K562 (cell line): ENCODE measurements at regions not wholly inside any gene's neighbourhood (a gene's known extent, or its start where the extent isn't known, plus 50 kb on each side); places are given as distances from the start of the nearest gene placed in this dataset.

Source experiments
- ATAC-seq: fragments of 200-7000 bp; cut with Tn5 transposase; 3 replicates; pipeline ENCODE4 v1.9.1; 2020; ENCODE audit warnings: moderate library complexity
- BruUV-seq: library from RNA; stranded (reverse); fragments of 400-500 nt; replicated peaks from 2 replicates; lab custom pipeline; 2021; lab: Mats Ljungman, UMichigan
- CTCF ChIA-PET: fragments of 300-600 bp; formaldehyde crosslinking; extraction: SDS; loops from one replicate; lab custom pipeline; 2021; ENCODE audit warnings: low intra/inter-chr PET ratio; lab: Yijun Ruan, JAX
- POLR2A ChIA-PET: fragments of 300-600, 350-650 bp; sonication (Branson Sonifier 250); formaldehyde crosslinking; extraction: SDS; loops from one replicate; lab custom pipeline; 2021; ENCODE audit warnings: antibody characterized with exemption, inconsistent platforms; lab: Yijun Ruan, JAX
- DNase-seq, 4 experiments: peaks; one replicate each; pipeline versions ENCODE4 v3.0.0 to v3.0.0-alpha.2; 2011 to 2018; ENCODE audit warnings: low spot score in 3 of 4, mixed read lengths in 3 of 4; ENCODE audit errors: extremely low read depth in 1 of 4
- FAIRE-seq: peaks from 2 replicates; lab custom pipeline; 2011; peaks lifted over from hg19 to GRCh38; lab: Jason Lieb, UNC
- H2AFZ ChIP-seq: 2 replicates; pipeline ENCODE4 v1.6.0; 2011; ENCODE audit warnings: low read depth, low read length, control low read depth, inconsistent platforms
- H3K27ac ChIP-seq: fragments of 200-600 bp; 3 replicates; pipeline ENCODE4 v1.8.0; 2011; ENCODE audit warnings: low read depth, mild to moderate bottlenecking, control low read depth, inconsistent platforms, low read length, moderate library complexity, mixed read lengths; ENCODE audit errors: extremely low read depth
- H3K27me3 ChIP-seq, 2 experiments: fragments of 300-600 bp in 1 of 2; 2 replicates in 1 of 2; 3 replicates in 1 of 2; pipeline versions ENCODE4 v1.6.0 to v1.8.0; 2011; ENCODE audit warnings: inconsistent platforms in 2 of 2, low read length in 2 of 2, mild to moderate bottlenecking in 1 of 2, mixed read lengths in 1 of 2, moderate library complexity in 1 of 2; ENCODE audit not compliant: control insufficient read depth in 2 of 2, insufficient read depth in 2 of 2
- H3K36me3 ChIP-seq: fragments of 300-600 bp; 3 replicates; pipeline ENCODE4 v1.8.0; 2011; ENCODE audit warnings: mild to moderate bottlenecking, low read length, inconsistent platforms; ENCODE audit not compliant: control insufficient read depth, insufficient read depth
- H3K4me1 ChIP-seq, 2 experiments: fragments of 200-600 bp in 1 of 2; replicated peaks in 1 of 2; 2 replicates in 1 of 2; 3 replicates in 1 of 2; pipeline versions ENCODE4 v1.5.1 to v1.8.0; 2011; ENCODE audit warnings: inconsistent platforms in 2 of 2, low read length in 2 of 2, mild to moderate bottlenecking in 1 of 2, mixed read lengths in 1 of 2, moderate library complexity in 1 of 2; ENCODE audit not compliant: control insufficient read depth in 2 of 2, insufficient read depth in 2 of 2
- H3K4me2 ChIP-seq: 2 replicates; pipeline ENCODE4 v1.6.1; 2011; ENCODE audit warnings: low read length, control low read depth, inconsistent platforms, mixed read lengths; ENCODE audit not compliant: insufficient read depth
- H3K4me3 ChIP-seq: fragments of 200-600 bp; sonication (generic), shearing (Covaris generic); 2 replicates; pipeline ENCODE4 v1.5.1; 2016; ENCODE audit warnings: control low read depth, inconsistent platforms
- H3K79me2 ChIP-seq: fragments of 200-600 bp; 3 replicates; pipeline ENCODE4 v1.8.0; 2011; ENCODE audit warnings: low read length, inconsistent platforms; ENCODE audit not compliant: control insufficient read depth, insufficient read depth
- H3K9ac ChIP-seq, 2 experiments: 2 replicates each; pipeline versions ENCODE4 v1.6.0 to v1.6.1; 2011; ENCODE audit warnings: low read depth in 2 of 2, low read length in 2 of 2, control low read depth in 1 of 2, inconsistent platforms in 1 of 2, mild to moderate bottlenecking in 1 of 2, mixed read lengths in 1 of 2; ENCODE audit not compliant: insufficient read depth in 1 of 2
- H3K9me1 ChIP-seq: one replicate; pipeline ENCODE4 v1.6.0; 2011; ENCODE audit warnings: inconsistent platforms, mild to moderate bottlenecking, low read length, moderate library complexity; ENCODE audit not compliant: control insufficient read depth, insufficient read depth
- H3K9me3 ChIP-seq: replicated peaks from 2 replicates; pipeline ENCODE4 v1.5.1; 2011; ENCODE audit warnings: low read depth, low read length, inconsistent platforms; ENCODE audit not compliant: control insufficient read depth, insufficient read depth
- H4K20me1 ChIP-seq: replicated peaks from 2 replicates; pipeline ENCODE4 v1.6.1; 2011; ENCODE audit warnings: low read length, inconsistent platforms, mixed read lengths; ENCODE audit not compliant: control insufficient read depth, insufficient read depth
- ARID2 ChIP-seq: fragments of 450-650 bp; IDR thresholded peaks from 2 replicates; pipeline ENCODE4 v1.6.1; 2017; ENCODE audit warnings: antibody characterized with exemption, mild to moderate bottlenecking
- ATF1 ChIP-seq, 2 experiments: fragments of 450-650 bp in 1 of 2; IDR thresholded peaks; 2 replicates each; pipeline ENCODE4 v1.6.1; 2016; ENCODE audit warnings: missing compliant biosample characterization in 1 of 2, missing genetic modification characterization in 1 of 2
- ATF6 ChIP-seq: sonication (generic); formaldehyde crosslinking; IDR thresholded peaks from 2 replicates; pipeline ENCODE4 v1.4.0; 2020; ENCODE audit warnings: mild to moderate bottlenecking, missing genetic modification reagents
- BCL6 ChIP-seq: fragments of 250-450 bp; sonication (Bioruptor Pico); IDR thresholded peaks from 2 replicates; pipeline ENCODE4 v1.4.0; 2020
- CBX1 ChIP-seq: sonication (generic); IDR thresholded peaks from 2 replicates; pipeline ENCODE4 v1.6.1; 2016; ENCODE audit warnings: antibody characterized with exemption, low read depth, mild to moderate bottlenecking
- EP300 ChIP-seq: IDR thresholded peaks from 2 replicates; pipeline ENCODE4 v1.6.1; 2012; ENCODE audit warnings: low read length, improper control_type of control experiment
- FOXA3 ChIP-seq, 2 experiments: fragments of 450-650 bp in 1 of 2; sonication (generic) in 1 of 2; formaldehyde crosslinking; IDR thresholded peaks in 1 of 2; conservative IDR thresholded peaks in 1 of 2; 2 replicates each; pipeline versions ENCODE4 v1.4.0 to v1.8.0; 2020 to 2022; ENCODE audit warnings: mild to moderate bottlenecking in 2 of 2, missing genetic modification reagents in 1 of 2
- GABPB2 ChIP-seq: fragments of 250-450 bp; sonication (Bioruptor Pico); conservative IDR thresholded peaks from 2 replicates; pipeline ENCODE4 v1.5.1; 2021; ENCODE audit warnings: mild to moderate bottlenecking
- HDAC3 ChIP-seq: fragments of 450-650 bp; IDR thresholded peaks from 2 replicates; pipeline ENCODE4 v1.6.1; 2018; ENCODE audit warnings: borderline replicate concordance, mild to moderate bottlenecking, moderate library complexity; ENCODE audit not compliant: partially characterized antibody
- HNRNPK ChIP-seq: fragments of 200-400 bp; formaldehyde crosslinking; IDR thresholded peaks from one replicate; pipeline ENCODE4 v1.6.1; 2018; ENCODE audit warnings: mild to moderate bottlenecking, low read depth, low read length; ENCODE audit not compliant: poor library complexity, severe bottlenecking
- MCM3 ChIP-seq: fragments of 450-650 bp; IDR thresholded peaks from 2 replicates; pipeline ENCODE4 v1.6.1; 2016
- MCM5 ChIP-seq: fragments of 450-650 bp; IDR thresholded peaks from 2 replicates; pipeline ENCODE4 v1.6.1; 2016; ENCODE audit warnings: low read depth
- POLR3G ChIP-seq: IDR thresholded peaks from 2 replicates; pipeline ENCODE4 v1.6.1; 2011; ENCODE audit not compliant: insufficient read length, insufficient replicate concordance; ENCODE audit errors: extremely low read depth
- SAFB2 ChIP-seq: fragments of 200-400 bp; formaldehyde crosslinking; IDR thresholded peaks from 2 replicates; pipeline ENCODE4 v1.6.1; 2018; ENCODE audit warnings: borderline replicate concordance, low read length, low read depth, moderate library complexity; ENCODE audit not compliant: severe bottlenecking
- SIX5 ChIP-seq, 2 experiments: IDR thresholded peaks; 2 replicates each; pipeline ENCODE4 v1.6.1; 2011; ENCODE audit warnings: low read length in 2 of 2, borderline replicate concordance in 1 of 2, low read depth in 1 of 2, mild to moderate bottlenecking in 1 of 2, moderate library complexity in 1 of 2; ENCODE audit not compliant: insufficient read depth in 1 of 2
- XRCC4 ChIP-seq: IDR thresholded peaks from one replicate; pipeline ENCODE4 v1.6.1; 2011; ENCODE audit not compliant: insufficient read depth, insufficient read length; ENCODE audit errors: extremely low read depth
- ZNF263 ChIP-seq: sonication (generic); formaldehyde crosslinking; IDR thresholded peaks from 2 replicates; pipeline ENCODE4 v1.8.0; 2022; ENCODE audit warnings: mild to moderate bottlenecking, missing genetic modification reagents, borderline replicate concordance
- ZNF41 ChIP-seq: fragments of 250-450 bp; sonication (Bioruptor Pico); conservative IDR thresholded peaks from 2 replicates; pipeline ENCODE4 v1.4.0; 2020; ENCODE audit warnings: mild to moderate bottlenecking
- WGBS: fragments of 100-300 bp; shearing (Covaris generic); methylation state at CpG from one replicate; pipeline ENCODE4 v1.1.6; 2016; ENCODE audit warnings: low coverage, mixed read lengths; ENCODE audit not compliant: insufficient coverage; ENCODE audit errors: missing lambda C conversion rate; 5-methylcytosine and 5-hydroxymethylcytosine counted together
- in situ Hi-C: fragments of 300-500 bp; cut with MboI; formaldehyde crosslinking; loops from 4 replicates; pipeline ENCODE4 v1.15.0; 2018; ENCODE audit warnings: inconsistent platforms, mixed read lengths
- intact Hi-C: fragments of 100-400 bp; cut with micrococcal nuclease; formaldehyde crosslinking; loops from 2 replicates; pipeline ENCODE4 v1.14.2; 2022
- TF ChIP-seq, protein P1 (sequence below): IDR thresholded peaks from 2 replicates; pipeline ENCODE4 v1.6.1; 2011; ENCODE audit warnings: borderline replicate concordance, low read depth, mild to moderate bottlenecking, moderate library complexity, low read length; ENCODE audit not compliant: insufficient read depth, poor library complexity, severe bottlenecking

DNA sequence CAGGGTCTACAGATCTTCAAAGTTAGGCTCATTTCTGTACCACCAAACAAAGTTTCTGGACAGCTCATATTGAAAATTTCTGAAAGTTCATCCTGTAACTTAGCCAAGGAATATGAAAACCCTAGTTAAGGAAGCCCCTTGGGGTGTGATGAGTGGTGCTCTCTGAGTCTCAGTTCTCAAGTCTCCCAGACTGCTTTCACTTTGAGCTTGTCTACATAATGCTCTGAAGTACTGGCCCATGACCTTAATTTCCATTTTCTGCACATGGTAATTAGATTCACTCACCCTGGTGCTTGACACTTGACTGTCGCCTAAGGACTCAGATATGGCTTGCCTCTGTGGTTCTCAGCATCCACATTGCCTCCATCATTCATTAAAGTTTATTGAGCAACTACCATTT is 51.7 kb upstream of the SATB2 start:
- ATAC-seq (no peak), DNase-seq (no peak), FAIRE-seq (no peak)
- Histone ChIP-seq H3K9me1 (no peaks in the 10 kb centered on the region), H4K20me1 (no peaks in the 10 kb centered on the region), H2AFZ (no peak overlapping the region), H3K4me2 (no peak overlapping the region), H3K4me3 (no peak overlapping the region), H3K9me3 (no peaks in the 10 kb centered on the region), H3K27me3 (no peaks in the 10 kb centered on the region), H3K4me1 (no peaks in the 10 kb centered on the region), H3K27ac (no peak overlapping the region), H3K36me3 (no peaks in the 10 kb centered on the region), H3K79me2 (no peaks in the 10 kb centered on the region), H3K9ac (no peak overlapping the region)
- intact Hi-C loops, result no loop called here
- BruUV-seq, result no TSS peak
- ChIA-PET CTCF (no interaction called here), POLR2A (no interaction called here)
- in situ Hi-C loops, result no loop called here
- no peak for TF ChIP-seq XRCC4
- no peak for TF ChIP-seq BCL6 (CRISPR knock-in tag)
- no peak for TF ChIP-seq MCM3
- no peak for TF ChIP-seq MCM5
- TF ChIP-seq FOXA3 (CRISPR knock-in tag; conservative IDR thresholded peaks at IDR 0.05 in 1 of 2, IDR thresholded peaks at IDR 0.05 in 1 of 2), result no peak
- no peak for TF ChIP-seq ATF1 (CRISPR knock-in tag; IDR thresholded peaks at IDR 0.05)
- no peak for TF ChIP-seq ATF1 (tag; IDR thresholded peaks at IDR 0.05)
- TF ChIP-seq ZNF41, result no peak
- no peak for TF ChIP-seq ZNF263 (CRISPR knock-in tag)
- TF ChIP-seq ATF6 (CRISPR knock-in tag), result no peak
- TF ChIP-seq GABPB2 (CRISPR knock-in tag), result no peak
- TF ChIP-seq HDAC3, result no peak
- TF ChIP-seq POLR3G, result no peak
- no peak for TF ChIP-seq SAFB2
- TF ChIP-seq ARID2, result no peak
- no peak for TF ChIP-seq CBX1
- TF ChIP-seq, protein P1, sequence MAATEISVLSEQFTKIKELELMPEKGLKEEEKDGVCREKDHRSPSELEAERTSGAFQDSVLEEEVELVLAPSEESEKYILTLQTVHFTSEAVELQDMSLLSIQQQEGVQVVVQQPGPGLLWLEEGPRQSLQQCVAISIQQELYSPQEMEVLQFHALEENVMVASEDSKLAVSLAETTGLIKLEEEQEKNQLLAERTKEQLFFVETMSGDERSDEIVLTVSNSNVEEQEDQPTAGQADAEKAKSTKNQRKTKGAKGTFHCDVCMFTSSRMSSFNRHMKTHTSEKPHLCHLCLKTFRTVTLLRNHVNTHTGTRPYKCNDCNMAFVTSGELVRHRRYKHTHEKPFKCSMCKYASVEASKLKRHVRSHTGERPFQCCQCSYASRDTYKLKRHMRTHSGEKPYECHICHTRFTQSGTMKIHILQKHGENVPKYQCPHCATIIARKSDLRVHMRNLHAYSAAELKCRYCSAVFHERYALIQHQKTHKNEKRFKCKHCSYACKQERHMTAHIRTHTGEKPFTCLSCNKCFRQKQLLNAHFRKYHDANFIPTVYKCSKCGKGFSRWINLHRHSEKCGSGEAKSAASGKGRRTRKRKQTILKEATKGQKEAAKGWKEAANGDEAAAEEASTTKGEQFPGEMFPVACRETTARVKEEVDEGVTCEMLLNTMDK, result no peak
- TF ChIP-seq SIX5 (IDR thresholded peaks at IDR 0.05; ENCODE audit: borderline replicate concordance in 1 of 2, insufficient read depth in 1 of 2, low read depth in 1 of 2, low read length in 2 of 2), result no peak
- no peak for TF ChIP-seq HNRNPK
- TF ChIP-seq EP300, result no peak
- WGBS, result 0% methylated on average over 1 of the region's 1 CpG
